22Rv1 (cell line): ENCODE measurements at regions not wholly inside any gene's neighbourhood (a gene's known extent, or its start where the extent isn't known, plus 50 kb on each side); places are given as distances from the start of the nearest gene placed in this dataset.

ENCODE experiments used
- H3K27ac ChIP-seq: fragments of 450-650 bp; 2 replicates; pipeline ENCODE4 v1.5.1; 2017
- CTCF ChIP-seq: fragments of 450-650 bp; IDR thresholded peaks from 2 replicates; pipeline ENCODE4 v1.5.1; 2017; ENCODE audit warnings: mild to moderate bottlenecking
- ZFX ChIP-seq: fragments of 450-650 bp; IDR thresholded peaks from 2 replicates; pipeline ENCODE4 v1.6.1; 2017; ENCODE audit warnings: antibody characterized with exemption, borderline replicate concordance

- TF ChIP-seq CTCF = no peak
- no peak for TF ChIP-seq ZFX
- no peak overlapping the region for H3K27ac ChIP-seq
Observed at GRCh38 chr13:75102001-75102716, 379.8 kb downstream of the TBC1D4 start.

DNA sequence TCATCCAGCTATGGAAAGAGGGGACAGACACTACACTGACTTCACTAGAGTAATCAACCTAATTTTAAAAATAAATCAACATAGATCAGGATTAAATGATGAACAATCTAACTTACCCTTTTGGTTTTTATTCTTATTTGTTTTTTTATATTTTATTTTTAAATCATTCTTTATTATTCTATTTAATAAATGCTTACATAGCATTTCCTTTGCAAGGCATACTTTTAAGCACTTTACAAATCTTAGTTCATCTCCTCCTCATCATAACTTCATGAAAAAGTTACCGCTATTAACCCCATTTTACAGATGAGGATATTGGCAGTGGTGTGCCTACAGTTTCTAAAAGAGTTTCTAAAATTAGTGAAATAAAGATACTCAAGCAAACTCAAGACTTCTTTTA, 380.6 kb downstream of the TBC1D4 start:
- TF ChIP-seq CTCF = no peak
- no peak for TF ChIP-seq ZFX
- no peak overlapping the region for H3K27ac ChIP-seq

DNA sequence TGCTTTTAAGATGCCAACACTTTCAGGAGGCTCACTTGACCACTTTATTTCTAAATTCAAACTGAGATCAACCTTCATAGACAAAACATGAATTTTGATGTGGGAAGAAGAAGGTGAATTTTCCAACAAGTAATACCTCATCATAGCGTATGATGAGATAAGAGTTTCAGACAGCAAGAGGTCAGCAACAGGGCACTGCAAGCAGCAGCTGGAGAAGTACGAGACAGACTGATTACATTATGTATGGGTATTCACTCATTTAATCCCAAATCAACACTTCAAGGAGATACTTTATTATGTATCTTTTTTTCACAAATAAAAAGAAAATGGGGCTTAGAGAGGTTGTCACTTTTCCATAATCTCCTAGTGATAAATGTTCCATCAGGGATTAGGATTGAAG, 389.8 kb downstream of the TBC1D4 start:
- no peak for TF ChIP-seq ZFX
- TF ChIP-seq CTCF = no peak
- H3K27ac ChIP-seq = no peak overlapping the region

DNA sequence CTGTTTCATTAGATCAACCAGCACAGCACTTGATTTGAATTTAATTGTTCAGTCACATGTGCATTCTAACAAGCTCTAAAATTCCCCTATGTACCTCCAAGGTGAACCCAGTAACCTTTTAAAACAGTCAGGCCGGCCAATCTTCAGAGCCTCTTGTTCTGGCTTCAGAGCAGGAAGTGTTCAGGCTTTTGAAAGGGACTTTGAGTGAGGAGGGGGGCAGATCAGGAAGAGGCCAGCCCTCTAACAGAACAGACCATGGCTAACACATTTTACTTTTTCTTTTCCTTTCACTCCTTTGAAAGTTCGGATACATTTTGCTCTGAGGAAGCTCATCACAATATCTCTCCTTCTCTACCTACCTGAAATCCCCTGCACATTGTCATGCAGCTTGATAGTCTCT, 390.3 kb downstream of the TBC1D4 start:
- no peak overlapping the region for H3K27ac ChIP-seq
- TF ChIP-seq ZFX (no peak), CTCF (no peak)

DNA sequence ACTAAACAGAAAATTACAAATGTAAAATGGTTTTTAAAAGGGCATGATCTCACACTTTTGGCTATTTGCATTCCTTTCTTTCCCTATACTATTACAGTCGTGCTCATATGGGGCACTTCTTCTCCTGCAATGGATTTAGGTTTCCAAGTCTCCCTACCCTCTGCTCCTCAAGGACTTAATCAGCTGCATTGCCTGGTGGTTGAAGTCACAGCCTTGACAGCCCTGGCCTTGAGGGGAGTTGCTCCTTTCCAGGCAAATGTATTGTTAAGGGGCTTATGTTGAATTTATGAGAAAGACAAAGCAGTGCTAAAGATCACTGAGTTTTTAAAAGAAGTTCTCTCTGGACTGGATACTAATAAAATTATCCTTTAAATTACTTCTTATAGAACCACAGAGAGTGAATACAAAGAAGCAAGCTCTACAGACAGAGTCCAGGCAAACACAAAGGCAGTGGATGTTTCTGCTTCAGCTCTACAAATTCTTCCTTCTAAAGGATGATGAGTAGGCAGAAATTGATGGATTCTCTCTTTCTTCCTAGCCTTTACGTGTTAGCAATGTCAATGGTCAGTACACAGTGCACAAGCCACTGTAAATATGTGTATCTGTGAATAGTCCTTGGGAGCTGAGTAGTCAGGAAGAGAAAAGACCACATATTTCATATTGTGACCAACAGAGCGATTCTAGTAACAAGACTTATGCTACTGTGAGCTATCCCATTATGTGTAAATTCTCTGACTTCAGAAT, 390.9 kb downstream of the TBC1D4 start:
- no peak overlapping the region for H3K27ac ChIP-seq
- TF ChIP-seq CTCF (no peak), ZFX (no peak)

DNA sequence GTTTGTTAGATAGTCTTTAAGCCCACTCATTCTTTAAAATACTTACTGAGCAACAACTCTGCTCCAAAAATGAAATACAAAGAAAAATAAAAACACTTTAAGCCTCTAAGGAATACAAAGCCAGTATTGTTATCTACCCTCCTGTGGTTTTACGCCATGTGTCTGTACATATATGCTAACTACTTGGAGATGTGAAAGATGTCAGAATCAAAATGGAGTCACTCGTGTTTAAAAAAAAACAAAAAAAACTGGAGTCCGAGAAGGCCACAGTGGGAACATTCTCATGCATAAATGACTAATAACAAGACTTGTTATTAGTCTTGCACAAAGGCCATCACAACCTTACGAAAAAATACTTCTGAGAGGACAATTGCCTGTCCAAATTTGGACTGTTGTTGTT, 393.1 kb downstream of the TBC1D4 start:
- no peak for TF ChIP-seq ZFX
- no peak for TF ChIP-seq CTCF
- no peak overlapping the region for H3K27ac ChIP-seq

- no peak overlapping the region for H3K27ac ChIP-seq
- TF ChIP-seq ZFX = no peak
- TF ChIP-seq CTCF = no peak
Observed at GRCh38 chr13:75079226-75079625, 402.7 kb downstream of the TBC1D4 start.
